T-helper 9 cell (primary cell): ENCODE measurements at regions not wholly inside any gene's neighbourhood (a gene's known extent, or its start where the extent isn't known, plus 50 kb on each side); places are given as distances from the start of the nearest gene placed in this dataset.

Experiments
- DNase-seq: peaks from one replicate; pipeline ENCODE4 v3.0.0-alpha.2; 2020

DNA sequence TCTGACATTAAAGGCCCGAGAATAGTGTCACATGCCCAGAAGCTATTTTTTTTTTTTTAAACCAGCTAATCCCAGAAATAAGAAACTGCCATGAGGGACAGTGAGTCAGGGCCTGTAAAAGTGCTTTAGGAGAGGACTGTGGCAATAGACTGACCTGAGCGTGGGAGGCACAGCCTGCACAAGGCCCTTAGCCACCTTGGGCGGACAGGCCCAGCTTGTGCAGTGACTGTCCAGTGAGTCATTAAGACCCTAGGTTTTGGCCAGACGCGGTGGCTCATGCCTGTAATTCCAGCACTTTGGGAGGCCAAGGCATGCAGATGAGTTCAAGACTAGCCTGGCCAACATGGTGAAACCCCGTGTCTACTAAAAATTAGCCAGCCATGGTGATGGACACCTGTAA, 343.0 kb upstream of the ZFHX3 start:
- no peak for DNase-seq

- DNase-seq, result no peak
These were observed 342.6 kb upstream of the ZFHX3 start for GRCh38 chr16:73390491-73390890.

- no peak for DNase-seq
These were observed 341.2 kb upstream of the ZFHX3 start for GRCh38 chr16:73389085-73389484.

- DNase-seq, result no peak
These were observed 340.1 kb upstream of the ZFHX3 start for GRCh38 chr16:73387979-73388378.

GRCh38 chr16:73385696-73386095, 337.8 kb upstream of the ZFHX3 start:
- no peak for DNase-seq

DNA sequence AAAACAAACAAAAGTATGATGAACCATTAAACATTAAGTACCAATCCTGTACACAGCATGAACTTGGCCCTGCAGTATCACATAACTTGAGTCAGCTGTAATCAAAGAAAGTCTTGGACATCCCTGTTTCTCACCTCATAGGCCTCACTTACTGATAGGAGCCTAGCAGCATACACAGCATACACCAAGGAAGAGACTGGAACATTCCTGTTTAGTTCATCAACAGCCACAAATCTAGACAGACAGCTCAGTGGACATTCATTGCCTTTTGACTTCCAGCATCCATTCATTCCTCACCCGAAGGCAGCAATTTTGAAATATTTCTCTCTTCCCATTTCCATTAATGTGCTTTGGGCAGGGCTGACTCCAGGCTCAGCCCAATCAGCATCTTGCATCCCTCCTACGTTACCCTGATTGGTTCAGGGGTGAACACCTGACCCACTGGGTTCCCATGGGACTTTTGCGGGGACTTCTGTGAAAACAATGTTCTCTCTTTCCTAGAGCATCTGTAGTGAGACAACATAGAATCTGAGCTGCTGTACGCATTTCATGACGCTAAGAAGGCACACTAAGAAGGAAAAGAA, 336.7 kb upstream of the ZFHX3 start:
- no peak for DNase-seq

- no peak for DNase-seq
These were observed 336.0 kb upstream of the ZFHX3 start for GRCh38 chr16:73383988-73384365.

GRCh38 chr16:73383195-73383987, 335.5 kb upstream of the ZFHX3 start:
- DNase-seq, result no peak

DNA sequence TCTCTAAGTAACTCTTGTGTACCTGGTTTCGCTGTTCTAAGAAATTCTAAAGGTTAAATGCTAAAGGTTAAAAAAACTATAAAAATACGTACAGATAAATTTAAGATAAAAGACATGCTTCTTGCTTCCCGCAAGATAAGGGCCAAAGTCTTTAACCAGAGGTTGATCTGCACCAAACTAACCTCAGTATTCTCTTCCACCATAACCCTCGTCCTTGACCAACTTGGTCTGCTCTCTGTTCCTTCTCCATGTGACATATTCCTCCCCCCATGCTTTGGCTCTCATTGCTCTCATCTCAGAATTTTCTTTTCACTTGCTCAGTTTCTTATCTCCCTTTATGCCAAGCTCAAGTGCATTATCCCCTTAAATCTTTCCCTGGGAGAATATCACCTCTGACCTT, 330.5 kb upstream of the ZFHX3 start:
- no peak for DNase-seq

GRCh38 chr16:73371584-73372319, 323.8 kb upstream of the ZFHX3 start:
- DNase-seq, result no peak

DNA sequence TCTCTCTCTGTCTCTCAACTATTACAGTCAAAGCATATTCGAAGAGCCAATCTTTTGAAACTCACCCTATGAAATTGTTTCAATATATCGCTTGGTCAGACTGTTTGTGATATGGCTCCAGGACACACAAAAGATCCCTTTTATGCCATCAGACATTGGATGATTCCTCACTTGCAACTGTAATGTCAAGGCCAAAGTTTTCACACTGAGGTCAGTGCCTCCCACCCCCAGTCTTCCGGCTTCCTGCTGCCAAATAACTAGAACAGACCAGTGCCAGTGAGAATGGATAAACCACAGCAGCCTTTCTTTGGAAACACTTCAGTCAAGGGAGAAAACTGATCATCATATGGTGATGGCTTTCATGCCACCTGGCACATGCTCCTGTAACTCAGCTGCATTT, 321.9 kb upstream of the ZFHX3 start:
- DNase-seq, result no peak

GRCh38 chr16:73368715-73369114, 320.8 kb upstream of the ZFHX3 start:
- DNase-seq, result no peak

- DNase-seq, result no peak
These were observed 317.2 kb upstream of the ZFHX3 start for GRCh38 chr16:73365016-73365551.

DNA sequence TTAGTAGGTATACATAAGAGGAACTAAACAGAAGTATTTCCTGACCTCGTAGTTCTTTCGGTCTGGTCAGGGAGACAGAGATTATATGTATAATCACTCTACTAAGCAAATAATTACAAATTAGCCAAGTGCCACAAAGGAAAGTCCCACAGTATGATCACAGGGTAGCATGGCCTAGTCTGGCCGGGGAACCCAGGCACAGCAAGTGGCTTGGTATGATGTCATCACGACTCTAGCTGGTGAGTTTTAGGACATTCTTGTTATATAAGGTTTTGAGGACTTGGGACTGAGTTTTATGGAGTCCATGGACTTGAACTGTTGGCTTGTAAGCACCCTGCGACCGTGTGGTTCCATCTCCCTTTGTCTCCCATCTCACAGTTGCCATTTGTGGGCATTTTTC, 316.5 kb upstream of the ZFHX3 start:
- DNase-seq, result no peak

DNA sequence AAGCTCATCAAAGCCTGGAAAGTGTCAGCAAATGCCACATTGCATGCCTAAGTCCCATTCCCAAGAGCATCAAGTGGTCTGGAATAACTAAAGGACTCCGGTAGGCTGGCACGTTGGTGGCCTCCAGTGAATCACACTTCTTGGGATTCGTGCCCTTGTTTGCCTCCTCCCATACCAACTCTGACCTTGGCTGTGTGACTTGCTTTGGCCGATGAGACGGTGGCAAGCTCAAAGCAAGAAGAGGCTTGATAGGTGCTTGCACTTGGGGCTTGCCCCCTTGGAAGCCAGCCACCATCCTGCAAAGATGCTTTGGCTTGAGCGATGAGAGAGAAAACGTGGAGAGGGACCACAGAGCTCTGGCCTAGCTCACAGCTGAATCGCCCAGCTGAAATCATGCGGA, 313.1 kb upstream of the ZFHX3 start:
- DNase-seq, result no peak

DNA sequence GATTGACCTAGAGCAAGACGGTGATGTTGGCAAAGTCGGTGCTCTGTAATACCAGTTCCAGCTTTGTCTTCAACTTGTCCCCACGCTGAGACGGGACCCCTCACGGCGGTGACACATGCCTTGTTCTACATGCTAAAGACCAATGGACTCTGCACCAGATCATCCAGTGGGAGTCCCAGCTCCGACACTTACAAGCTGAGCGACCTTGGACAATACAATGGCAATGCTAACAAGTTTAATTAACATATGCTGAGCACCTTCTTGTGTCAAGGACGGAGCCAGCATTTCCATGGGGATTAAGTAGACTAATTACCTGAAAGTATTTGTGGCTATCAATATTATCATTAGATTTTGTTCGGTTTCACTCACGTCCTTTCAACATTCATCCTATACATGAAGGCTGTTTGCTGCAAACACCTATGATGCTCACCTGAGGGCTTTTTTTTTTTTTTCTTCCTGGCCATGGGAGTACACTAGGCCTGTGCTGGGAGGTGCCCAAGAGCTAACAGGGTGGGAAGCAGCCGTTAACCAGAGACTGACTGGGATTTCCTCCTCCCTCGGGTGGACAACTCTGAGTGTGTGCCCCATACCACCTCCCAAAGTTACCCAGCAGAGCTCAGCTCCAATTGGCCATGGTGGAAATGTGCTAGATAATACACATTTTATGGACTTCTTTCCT, 308.6 kb upstream of the ZFHX3 start:
- no peak for DNase-seq

DNA sequence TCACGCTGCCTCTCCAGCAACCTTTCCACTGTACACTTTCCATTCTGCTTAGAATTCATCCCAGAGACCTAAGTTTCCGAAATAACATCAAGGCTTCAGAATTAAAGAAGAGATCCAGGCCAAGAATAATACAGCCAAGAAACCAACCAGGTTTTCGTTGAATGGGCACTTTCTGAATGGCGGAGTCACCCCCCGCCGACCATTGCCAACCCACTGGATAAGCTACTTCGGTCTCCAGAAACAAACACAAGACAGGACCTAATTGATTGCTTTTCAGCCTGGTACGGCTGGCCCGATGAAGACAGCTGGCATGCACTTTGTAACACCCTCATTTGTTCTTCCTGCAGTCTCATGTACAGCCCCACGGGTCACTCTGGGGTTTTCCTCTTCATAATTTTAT, 308.1 kb upstream of the ZFHX3 start:
- no peak for DNase-seq

GRCh38 chr16:73354434-73354833, 306.5 kb upstream of the ZFHX3 start:
- DNase-seq, result no peak

- no peak for DNase-seq
These were observed 303.0 kb upstream of the ZFHX3 start for GRCh38 chr16:73350707-73351452.

- no peak for DNase-seq
These were observed 299.8 kb upstream of the ZFHX3 start for GRCh38 chr16:73347500-73348375.

GRCh38 chr16:73339821-73340220, 291.9 kb upstream of the ZFHX3 start:
- no peak for DNase-seq
